Ishikawa (cell line): ENCODE measurements at regions not wholly inside any gene's neighbourhood (a gene's known extent, or its start where the extent isn't known, plus 50 kb on each side); places are given as distances from the start of the nearest gene placed in this dataset.

Source experiments
- CEBPB ChIP-seq: IDR thresholded peaks from 2 replicates; pipeline ENCODE4 v1.6.1; 2012
- RAD21 ChIP-seq: IDR thresholded peaks from 2 replicates; pipeline ENCODE4 v1.6.1; 2012; ENCODE audit warnings: low read depth
- TAF1 ChIP-seq: IDR thresholded peaks from 2 replicates; pipeline ENCODE4 v1.6.1; 2012; ENCODE audit warnings: low read depth, mild to moderate bottlenecking
- TEAD4 ChIP-seq: IDR thresholded peaks from 2 replicates; pipeline ENCODE4 v1.6.1; 2012
- ZBTB7A ChIP-seq: IDR thresholded peaks from 2 replicates; pipeline ENCODE4 v1.6.1; 2012; ENCODE audit warnings: low read depth

DNA sequence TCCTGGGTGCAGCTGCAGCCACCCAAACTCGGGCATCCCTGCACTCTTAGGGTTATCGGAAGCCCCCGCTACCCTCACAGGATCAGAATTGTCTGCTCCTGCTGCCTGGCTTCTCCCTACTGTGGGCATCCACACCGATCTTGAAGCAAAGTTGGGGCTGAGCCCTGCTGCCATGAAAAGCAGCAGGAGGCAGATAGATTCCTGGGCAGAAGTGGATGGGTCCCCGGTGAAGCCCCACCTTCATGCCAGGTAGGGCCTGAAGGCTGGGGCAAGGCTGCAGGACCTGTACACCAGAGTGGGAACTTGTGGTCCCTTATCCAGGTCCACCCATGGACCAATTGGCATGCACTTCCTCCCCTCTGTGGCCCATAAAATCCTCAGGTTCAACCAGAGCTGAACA lies 922.6 kb upstream of the KCND2 start:
- TF ChIP-seq ZBTB7A (no peak), RAD21 (no peak), TAF1 (no peak), TEAD4 (no peak), CEBPB (no peak)
